Caco-2 (cell line): ENCODE measurements at regions not wholly inside any gene's neighbourhood (a gene's known extent, or its start where the extent isn't known, plus 50 kb on each side); places are given as distances from the start of the nearest gene placed in this dataset.

Experiments
- BruUV-seq: library from RNA; stranded (reverse); fragments of 400-500 nt; replicated peaks from 2 replicates; lab custom pipeline; 2021; lab: Mats Ljungman, UMichigan
- CTCF ChIA-PET: fragments of 300-600 bp; sonication (Branson Sonifier 250); formaldehyde crosslinking; loops from one replicate; lab custom pipeline; 2022; ENCODE audit warnings: antibody characterized with exemption; lab: Charles Lee
- POLR2A ChIA-PET: fragments of 300-600 bp; sonication (Branson Sonifier 250); formaldehyde crosslinking; loops from one replicate; lab custom pipeline; 2022; ENCODE audit warnings: antibody characterized with exemption; lab: Charles Lee
- DNase-seq, 2 experiments: peaks; one replicate each; pipeline versions ENCODE4 v3.0.0 to v3.0.0-alpha.2; 2020 to 2022
- H3K27me3 ChIP-seq: replicated peaks from 2 replicates; pipeline ENCODE4 v1.6.0; 2011; ENCODE audit warnings: low read length; ENCODE audit not compliant: control insufficient read depth, insufficient read depth
- H3K36me3 ChIP-seq: 2 replicates; pipeline ENCODE4 v1.5.1; 2011; ENCODE audit warnings: low read length; ENCODE audit not compliant: control insufficient read depth, insufficient read depth
- H3K4me1 ChIP-seq: fragments of 250-450 bp; sonication (Bioruptor Pico); 2 replicates; pipeline ENCODE4 v1.5.1; 2020; ENCODE audit warnings: mild to moderate bottlenecking
- H3K4me3 ChIP-seq: 2 replicates; pipeline ENCODE4 v1.5.1; 2011; ENCODE audit warnings: low read depth, mild to moderate bottlenecking, control low read depth, low read length
- H3K9me3 ChIP-seq: fragments of 250-450 bp; sonication (Bioruptor Pico); 2 replicates; pipeline ENCODE4 v1.5.1; 2020; ENCODE audit warnings: mild to moderate bottlenecking, moderate library complexity
- H3K27ac Mint-ChIP-seq: one replicate; pipeline ENCODE4 v1.8.0; 2022; ENCODE audit warnings: mixed read lengths; ENCODE audit not compliant: unreplicated experiment
- H3K27me3 Mint-ChIP-seq: one replicate; pipeline ENCODE4 v1.8.0; 2022; ENCODE audit warnings: mixed read lengths; ENCODE audit not compliant: insufficient read depth, unreplicated experiment
- H3K36me3 Mint-ChIP-seq: one replicate; pipeline ENCODE4 v1.8.0; 2022; ENCODE audit warnings: mild to moderate bottlenecking, mixed read lengths; ENCODE audit not compliant: insufficient read depth, unreplicated experiment
- H3K4me1 Mint-ChIP-seq: one replicate; pipeline ENCODE4 v1.8.0; 2022; ENCODE audit warnings: low read depth, mixed read lengths; ENCODE audit not compliant: unreplicated experiment
- H3K4me3 Mint-ChIP-seq: one replicate; pipeline ENCODE4 v1.8.0; 2022; ENCODE audit warnings: mild to moderate bottlenecking, moderate library complexity, mixed read lengths; ENCODE audit not compliant: unreplicated experiment
- H3K9me3 Mint-ChIP-seq: one replicate; pipeline ENCODE4 v1.8.0; 2022; ENCODE audit warnings: mixed read lengths; ENCODE audit not compliant: unreplicated experiment
- CTCF ChIP-seq, 2 experiments: fragments of 200-600 bp in 1 of 2; IDR thresholded peaks; 1 replicate in 1 of 2; 2 replicates in 1 of 2; pipeline versions ENCODE4 v1.5.1 to v1.8.0; 2011 to 2022; ENCODE audit warnings: antibody characterized with exemption in 1 of 2, control low read depth in 1 of 2, inconsistent platforms in 1 of 2, low read depth in 1 of 2, low read length in 1 of 2, mild to moderate bottlenecking in 1 of 2, moderate library complexity in 1 of 2; ENCODE audit not compliant: insufficient read depth in 1 of 2, severe bottlenecking in 1 of 2, unreplicated experiment in 1 of 2
- intact Hi-C: fragments of 100-400 bp; cut with micrococcal nuclease; formaldehyde crosslinking; loops from one replicate; pipeline ENCODE4 v1.10.0; 2022; ENCODE audit not compliant: unreplicated experiment

GRCh38 chr6:25165800-25166199 lies 113.4 kb upstream of the CARMIL1 start:
- TF ChIP-seq CTCF (IDR thresholded peaks at IDR 0.05; ENCODE audit: insufficient read depth in 1 of 2, low read depth in 1 of 2, low read length in 1 of 2, severe bottlenecking in 1 of 2, unreplicated experiment in 1 of 2): no peak
- BruUV-seq: no TSS peak
- Histone ChIP-seq H3K9me3 (no peaks in the 10 kb centered on the region), H3K27me3 (no peaks in the 10 kb centered on the region), H3K4me3 (no peak overlapping the region), H3K4me1 (no peaks in the 10 kb centered on the region), H3K36me3 (no peaks in the 10 kb centered on the region)
- intact Hi-C loops: no loop called here
- H3K4me3 Mint-ChIP-seq: no peak overlapping the region
- H3K9me3 Mint-ChIP-seq: peaks cover 8% of the 10 kb centered on the region
- DNase-seq: no peak
- ChIA-PET POLR2A (no interaction called here), CTCF (no interaction called here)
- no peaks in the 10 kb centered on the region for H3K27me3 Mint-ChIP-seq
- no peak overlapping the region for H3K27ac Mint-ChIP-seq
- H3K36me3 Mint-ChIP-seq: peaks cover 5% of the 10 kb centered on the region
- H3K4me1 Mint-ChIP-seq: no peaks in the 10 kb centered on the region

DNA sequence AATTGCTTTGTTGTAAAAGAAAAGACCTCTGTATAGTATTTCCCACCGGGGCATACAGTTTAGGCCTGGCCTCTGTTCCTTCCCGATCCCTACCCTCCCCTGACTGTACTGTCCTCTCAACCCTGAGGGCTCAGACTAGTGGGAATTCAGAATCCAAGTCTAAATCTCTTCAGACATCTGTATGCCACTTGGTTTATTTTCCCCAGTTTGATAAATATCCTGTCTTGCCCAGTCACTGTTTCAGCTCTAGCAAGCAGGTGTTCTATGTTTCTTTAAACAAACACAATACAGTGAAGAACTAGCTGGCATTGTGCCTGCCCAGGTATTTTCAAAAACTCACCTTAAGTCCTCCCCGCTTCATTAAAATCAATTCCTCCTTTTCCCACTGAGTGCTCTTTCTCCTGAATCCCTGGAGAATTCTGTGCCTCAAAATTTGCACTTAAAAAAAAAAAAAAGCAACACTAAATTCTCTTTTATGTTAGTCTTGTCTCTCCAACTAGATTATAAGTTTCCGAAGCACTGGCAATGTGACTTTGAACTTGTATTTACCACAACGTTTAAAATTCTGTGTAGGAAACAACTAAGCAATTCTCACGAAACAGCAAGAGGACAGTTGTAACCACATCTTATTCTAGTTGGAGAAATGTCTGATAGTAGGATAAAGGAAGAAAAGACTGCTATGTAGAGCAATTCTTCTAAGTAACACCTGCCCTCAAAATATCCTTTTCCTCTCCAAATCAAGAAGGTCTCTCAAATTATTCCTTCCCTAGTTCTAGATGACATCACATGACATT lies 112.0 kb upstream of the CARMIL1 start:
- no TSS peak for BruUV-seq
- no peak overlapping the region for H3K27ac Mint-ChIP-seq

DNA sequence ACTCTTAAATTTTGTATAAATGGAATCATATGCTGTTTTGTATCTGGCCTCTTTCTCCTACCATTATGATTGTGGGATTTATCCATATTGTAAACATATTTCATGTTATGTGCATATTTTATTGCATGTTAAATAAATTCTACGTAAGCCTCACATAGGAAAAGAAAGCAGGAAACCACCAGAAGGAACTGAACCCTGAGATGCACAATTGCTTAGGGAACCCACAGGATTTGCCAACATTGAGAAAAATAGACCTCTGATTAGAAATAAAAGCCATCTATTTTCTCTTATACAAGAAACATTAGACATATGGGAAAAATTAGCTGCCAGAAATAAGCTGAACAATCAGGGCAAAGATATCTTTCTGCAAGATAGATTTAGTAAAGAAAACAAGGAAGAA lies 111.2 kb upstream of the CARMIL1 start:
- H3K4me3 ChIP-seq: no peak overlapping the region
- Mint-ChIP-seq H3K27ac (no peak overlapping the region), H3K4me3 (no peak overlapping the region), H3K9me3 (peaks cover 6% of the 10 kb centered on the region), H3K4me1 (peaks cover 12% of the 10 kb centered on the region), H3K27me3 (no peaks in the 10 kb centered on the region), H3K36me3 (peaks cover 11% of the 10 kb centered on the region)
- no peaks in the 10 kb centered on the region for H3K36me3 ChIP-seq
- intact Hi-C loops: no loop called here
- no peak for DNase-seq
- no peaks in the 10 kb centered on the region; the same call in 1 of the 2 replicates for H3K4me1 ChIP-seq
- H3K9me3 ChIP-seq: no peaks in the 10 kb centered on the region
- H3K27me3 ChIP-seq: no peaks in the 10 kb centered on the region
- ChIA-PET POLR2A (no interaction called here), CTCF (no interaction called here)
- no peak for TF ChIP-seq CTCF (IDR thresholded peaks at IDR 0.05; ENCODE audit: insufficient read depth in 1 of 2, low read depth in 1 of 2, low read length in 1 of 2, severe bottlenecking in 1 of 2, unreplicated experiment in 1 of 2)
- no TSS peak for BruUV-seq

More for the DNA sequence above, 112.0 kb upstream of the CARMIL1 start:
- no peak for DNase-seq
- ChIA-PET CTCF (no interaction called here), POLR2A (no interaction called here)
- H3K4me1 Mint-ChIP-seq: peaks cover 6% of the 10 kb centered on the region
- H3K27me3 Mint-ChIP-seq: no peaks in the 10 kb centered on the region
- H3K36me3 Mint-ChIP-seq: peaks cover 5% of the 10 kb centered on the region
- no peak overlapping the region for H3K4me3 Mint-ChIP-seq
- Histone ChIP-seq H3K27me3 (no peaks in the 10 kb centered on the region), H3K4me1 (no peaks in the 10 kb centered on the region), H3K9me3 (no peaks in the 10 kb centered on the region), H3K36me3 (no peaks in the 10 kb centered on the region), H3K4me3 (no peak overlapping the region)
- TF ChIP-seq CTCF (IDR thresholded peaks at IDR 0.05; ENCODE audit: insufficient read depth in 1 of 2, low read depth in 1 of 2, low read length in 1 of 2, severe bottlenecking in 1 of 2, unreplicated experiment in 1 of 2): no peak
- H3K9me3 Mint-ChIP-seq: no peaks in the 10 kb centered on the region
- intact Hi-C loops: no loop called here
